ENCODE measurements at regions not wholly inside any gene's neighbourhood (a gene's known extent, or its start where the extent isn't known, plus 50 kb on each side); places are given as distances from the start of the nearest gene placed in this dataset.

DNA sequence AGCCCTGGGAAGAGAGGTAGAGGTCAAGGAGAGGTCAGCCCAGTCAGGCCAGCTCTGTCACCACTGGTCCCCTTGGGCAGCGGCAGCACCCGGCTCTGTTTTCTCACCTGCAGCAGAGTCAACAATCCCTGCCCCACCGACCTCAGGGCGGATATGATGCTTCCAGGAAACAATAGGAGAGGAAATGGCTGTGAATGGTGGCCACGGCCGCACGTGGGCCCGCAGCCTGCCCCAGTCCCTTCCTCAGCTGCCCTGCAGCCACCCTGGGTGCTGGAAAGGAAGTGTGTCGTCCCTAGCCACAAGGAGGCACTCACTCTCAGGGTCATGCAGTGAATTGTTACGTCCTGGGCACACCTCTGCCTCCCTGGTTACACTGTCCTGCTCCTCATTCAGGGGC, 92.5 kb upstream of the ENPP6 start:
- 88 to 89% methylated on average over 9 to 10 of the region's 10 CpGs for WGBS, 2 donors
- TF ChIP-seq POLR2A (IDR thresholded peaks at IDR 0.05) = no peak
- TF ChIP-seq, protein P1, sequence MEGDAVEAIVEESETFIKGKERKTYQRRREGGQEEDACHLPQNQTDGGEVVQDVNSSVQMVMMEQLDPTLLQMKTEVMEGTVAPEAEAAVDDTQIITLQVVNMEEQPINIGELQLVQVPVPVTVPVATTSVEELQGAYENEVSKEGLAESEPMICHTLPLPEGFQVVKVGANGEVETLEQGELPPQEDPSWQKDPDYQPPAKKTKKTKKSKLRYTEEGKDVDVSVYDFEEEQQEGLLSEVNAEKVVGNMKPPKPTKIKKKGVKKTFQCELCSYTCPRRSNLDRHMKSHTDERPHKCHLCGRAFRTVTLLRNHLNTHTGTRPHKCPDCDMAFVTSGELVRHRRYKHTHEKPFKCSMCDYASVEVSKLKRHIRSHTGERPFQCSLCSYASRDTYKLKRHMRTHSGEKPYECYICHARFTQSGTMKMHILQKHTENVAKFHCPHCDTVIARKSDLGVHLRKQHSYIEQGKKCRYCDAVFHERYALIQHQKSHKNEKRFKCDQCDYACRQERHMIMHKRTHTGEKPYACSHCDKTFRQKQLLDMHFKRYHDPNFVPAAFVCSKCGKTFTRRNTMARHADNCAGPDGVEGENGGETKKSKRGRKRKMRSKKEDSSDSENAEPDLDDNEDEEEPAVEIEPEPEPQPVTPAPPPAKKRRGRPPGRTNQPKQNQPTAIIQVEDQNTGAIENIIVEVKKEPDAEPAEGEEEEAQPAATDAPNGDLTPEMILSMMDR (IDR thresholded peaks at IDR 0.05) = no peak

DNA sequence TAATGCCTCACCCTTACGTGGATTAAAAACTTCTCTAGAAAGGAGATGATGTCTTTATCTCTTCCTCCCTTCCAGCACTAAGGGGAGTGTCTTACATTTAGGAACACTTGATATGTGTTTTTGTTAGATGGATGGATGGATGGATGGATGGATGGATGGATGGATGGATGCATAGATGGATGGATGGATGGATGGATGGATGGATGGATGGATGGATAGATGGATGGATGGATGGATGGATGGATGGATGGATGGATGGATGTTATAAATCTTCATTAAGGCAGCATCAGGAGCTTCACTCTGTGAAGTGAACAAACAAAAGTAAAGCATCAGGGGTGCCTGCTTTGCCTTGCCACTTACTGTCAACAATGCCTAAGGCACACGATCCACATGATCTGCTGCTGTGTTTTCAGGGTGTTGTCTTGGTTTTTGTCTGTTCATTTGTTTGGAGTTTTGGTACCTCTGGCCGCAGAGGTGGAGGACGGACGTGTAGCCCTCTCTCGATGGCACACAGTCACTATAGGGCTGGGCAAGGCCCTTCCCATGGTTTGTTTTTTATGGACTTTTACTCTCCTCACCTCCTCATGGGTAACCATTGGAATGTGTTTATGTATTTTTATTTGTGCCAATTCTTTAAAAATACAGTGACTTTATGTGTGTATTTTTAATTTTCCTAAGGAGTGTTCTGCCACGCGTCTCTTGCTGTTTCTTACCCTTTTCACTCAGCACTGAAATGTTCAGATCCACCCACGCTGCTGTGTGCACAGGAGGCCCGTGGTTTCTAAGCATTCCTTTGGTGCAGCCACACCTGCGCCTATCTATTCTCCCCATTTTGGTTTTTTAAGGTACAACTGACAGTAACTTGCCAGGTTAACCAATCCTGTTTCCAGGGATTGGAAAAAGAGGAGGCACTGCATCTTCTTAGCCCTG, 91.8 kb upstream of the ENPP6 start:
- Histone ChIP-seq H3K9me3 (no peaks in the 10 kb centered on the region), H3K27me3 (no peaks in the 10 kb centered on the region), H3K36me3 (ENCODE audit: low read depth, missing control alignments) (no peaks in the 10 kb centered on the region), H3K27ac (no peak overlapping the region), H3K4me3 (no peak overlapping the region), H3K4me1 (no peaks in the 10 kb centered on the region)
- TF ChIP-seq, protein P1 (IDR thresholded peaks at IDR 0.05) = no peak
- TF ChIP-seq POLR2A (IDR thresholded peaks at IDR 0.05) = no peak
- intact Hi-C loops (cut with DNase I; ENCODE audit: low total_unique reads) = no loop called here
- DNase-seq = no peak
- WGBS, 2 donors = 94 to 97% methylated on average over 11 of the region's 11 CpGs

More for the DNA sequence above, 92.5 kb upstream of the ENPP6 start:
- DNase-seq = peak; percentile 30
- Histone ChIP-seq H3K4me1 (no peaks in the 10 kb centered on the region), H3K27me3 (no peaks in the 10 kb centered on the region), H3K36me3 (ENCODE audit: low read depth, missing control alignments) (no peaks in the 10 kb centered on the region), H3K27ac (no peak overlapping the region), H3K9me3 (no peaks in the 10 kb centered on the region), H3K4me3 (no peak overlapping the region)
- intact Hi-C loops (cut with DNase I; ENCODE audit: low total_unique reads) = no loop called here

DNA sequence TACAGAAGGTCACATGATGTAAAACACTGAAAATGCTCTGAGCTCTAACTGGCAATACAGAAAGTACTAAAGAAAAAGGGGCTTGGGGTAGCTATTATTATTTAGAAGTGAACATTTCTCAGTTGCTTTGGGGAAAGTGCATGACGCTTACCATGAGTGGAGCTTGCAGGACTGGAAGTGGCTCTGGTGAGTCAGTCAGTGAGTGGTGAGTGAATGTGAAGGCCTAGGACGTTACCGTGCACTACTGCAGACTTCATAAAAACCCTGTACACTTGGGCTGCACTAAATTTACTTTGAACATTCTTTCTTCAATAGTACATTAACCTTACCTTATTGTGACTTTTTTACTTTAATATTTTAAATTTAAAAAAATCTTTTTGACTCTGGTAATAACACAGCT, 89.3 kb upstream of the ENPP6 start:
- DNase-seq = no peak
- TF ChIP-seq POLR2A (IDR thresholded peaks at IDR 0.05) = no peak
- TF ChIP-seq, protein P1 (IDR thresholded peaks at IDR 0.05) = no peak

DNA sequence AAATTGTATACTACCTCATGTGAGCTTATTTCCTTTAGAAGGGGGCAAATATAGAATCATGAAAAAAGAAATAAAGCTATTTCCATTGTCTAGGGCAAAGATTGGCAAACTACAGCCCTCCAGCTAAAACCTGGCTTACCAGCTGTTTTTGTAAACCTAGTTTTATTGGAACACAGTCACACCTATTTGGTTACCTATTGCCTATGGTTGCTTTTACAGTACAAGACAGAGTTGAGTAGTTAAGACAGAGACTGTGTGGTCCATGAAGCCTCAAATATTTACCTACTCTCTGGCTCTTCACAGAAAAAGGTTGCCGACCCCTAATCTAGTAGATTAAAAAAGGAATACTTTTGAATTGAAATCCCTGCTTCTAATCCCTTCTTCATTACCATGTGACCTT, 88.8 kb upstream of the ENPP6 start:
- H3K27ac ChIP-seq = no peak overlapping the region
- intact Hi-C loops (cut with DNase I; ENCODE audit: low total_unique reads) = no loop called here
- H3K9me3 ChIP-seq = no peaks in the 10 kb centered on the region
- H3K4me1 ChIP-seq = no peaks in the 10 kb centered on the region
- H3K4me3 ChIP-seq = no peak overlapping the region
- WGBS, 2 donors = 64 to 86% methylated on average over 1 of the region's 1 CpG
- TF ChIP-seq, protein P1 (IDR thresholded peaks at IDR 0.05) = no peak
- TF ChIP-seq POLR2A (IDR thresholded peaks at IDR 0.05) = no peak
- DNase-seq = no peak
- no peaks in the 10 kb centered on the region for H3K27me3 ChIP-seq
- no peaks in the 10 kb centered on the region for H3K36me3 ChIP-seq (ENCODE audit: low read depth, missing control alignments)

More for the DNA sequence above, 89.3 kb upstream of the ENPP6 start:
- Histone ChIP-seq H3K9me3 (no peaks in the 10 kb centered on the region), H3K36me3 (ENCODE audit: low read depth, missing control alignments) (no peaks in the 10 kb centered on the region), H3K4me1 (no peaks in the 10 kb centered on the region), H3K4me3 (no peak overlapping the region), H3K27me3 (no peaks in the 10 kb centered on the region), H3K27ac (no peak overlapping the region)
- 93 to 94% methylated on average over 3 of the region's 3 CpGs for WGBS, 2 donors
- intact Hi-C loops (cut with DNase I; ENCODE audit: low total_unique reads) = no loop called here

DNA sequence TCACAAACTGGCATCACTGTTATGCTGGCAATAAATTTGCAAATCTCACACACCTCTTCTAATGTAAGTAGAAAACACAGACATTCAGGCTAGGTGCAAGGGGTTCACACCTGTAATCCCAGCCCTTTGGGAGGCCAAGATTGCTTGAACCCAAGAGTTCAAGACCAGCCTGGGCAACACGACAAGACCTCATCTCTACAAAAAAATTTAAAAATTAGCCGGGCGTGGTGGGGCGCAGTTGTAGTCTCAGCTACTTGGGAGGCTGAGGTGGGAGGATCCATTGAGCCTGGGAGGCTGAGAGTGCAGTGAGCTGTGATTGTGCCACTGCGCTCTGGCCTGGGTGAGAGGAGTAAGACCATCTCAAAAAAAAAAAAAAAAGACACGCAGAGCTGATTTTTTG, 83.1 kb upstream of the ENPP6 start:
- no peaks in the 10 kb centered on the region for H3K27me3 ChIP-seq
- no peak for DNase-seq
- 94 to 95% methylated on average over 6 of the region's 6 CpGs for WGBS, 2 donors
- no peak for TF ChIP-seq POLR2A (IDR thresholded peaks at IDR 0.05)
- TF ChIP-seq, protein P1 (IDR thresholded peaks at IDR 0.05) = no peak
- no peaks in the 10 kb centered on the region for H3K36me3 ChIP-seq (ENCODE audit: low read depth, missing control alignments)
- no peaks in the 10 kb centered on the region for H3K9me3 ChIP-seq
- intact Hi-C loops (cut with DNase I; ENCODE audit: low total_unique reads) = no loop called here
- H3K4me3 ChIP-seq = no peak overlapping the region
- H3K4me1 ChIP-seq = peaks cover 5% of the 10 kb centered on the region
- H3K27ac ChIP-seq = no peak overlapping the region

Data from testis (tissue), 2 donors.